ENCODE measurements at regions not wholly inside any gene's neighbourhood (a gene's known extent, or its start where the extent isn't known, plus 50 kb on each side); places are given as distances from the start of the nearest gene placed in this dataset.

DNA sequence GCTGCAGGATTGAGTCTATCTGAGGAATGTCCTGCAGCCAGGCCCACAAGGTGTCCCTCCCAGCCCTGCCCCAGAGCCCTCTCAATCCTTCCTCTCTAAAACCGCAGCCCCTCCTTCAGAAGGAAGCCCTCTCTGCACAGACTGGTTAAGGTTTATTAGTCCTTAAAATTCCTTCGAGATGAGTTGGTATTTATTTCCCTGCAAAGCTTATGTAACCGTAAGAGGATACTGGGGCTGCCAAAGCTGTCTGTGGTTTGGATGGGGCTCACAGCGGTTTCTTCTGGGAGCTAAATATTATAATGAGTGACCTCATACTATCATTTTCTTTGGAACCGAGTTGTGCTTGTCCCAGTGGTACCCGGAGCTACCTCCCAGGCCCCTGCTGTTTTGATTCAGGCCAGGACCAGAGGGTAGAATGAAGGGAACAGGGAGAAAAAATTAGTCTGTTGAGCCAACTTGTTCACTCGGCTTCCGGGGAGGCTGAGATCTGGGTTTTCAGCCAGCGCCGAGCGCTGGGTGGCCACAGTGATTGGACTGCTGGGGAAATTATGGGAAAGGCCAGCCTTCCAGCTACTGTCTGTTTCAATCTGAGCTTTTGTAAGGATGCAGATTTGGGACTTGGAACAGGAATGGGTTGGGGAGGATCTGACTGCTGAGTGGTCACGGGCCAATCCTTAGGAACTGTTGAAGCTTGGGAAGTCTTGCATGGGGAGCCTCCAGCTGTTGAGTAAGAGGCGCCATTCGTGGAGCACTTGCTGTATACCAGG lies 107.5 kb downstream of the NDFIP1 start:
- TF ChIP-seq, protein P1, sequence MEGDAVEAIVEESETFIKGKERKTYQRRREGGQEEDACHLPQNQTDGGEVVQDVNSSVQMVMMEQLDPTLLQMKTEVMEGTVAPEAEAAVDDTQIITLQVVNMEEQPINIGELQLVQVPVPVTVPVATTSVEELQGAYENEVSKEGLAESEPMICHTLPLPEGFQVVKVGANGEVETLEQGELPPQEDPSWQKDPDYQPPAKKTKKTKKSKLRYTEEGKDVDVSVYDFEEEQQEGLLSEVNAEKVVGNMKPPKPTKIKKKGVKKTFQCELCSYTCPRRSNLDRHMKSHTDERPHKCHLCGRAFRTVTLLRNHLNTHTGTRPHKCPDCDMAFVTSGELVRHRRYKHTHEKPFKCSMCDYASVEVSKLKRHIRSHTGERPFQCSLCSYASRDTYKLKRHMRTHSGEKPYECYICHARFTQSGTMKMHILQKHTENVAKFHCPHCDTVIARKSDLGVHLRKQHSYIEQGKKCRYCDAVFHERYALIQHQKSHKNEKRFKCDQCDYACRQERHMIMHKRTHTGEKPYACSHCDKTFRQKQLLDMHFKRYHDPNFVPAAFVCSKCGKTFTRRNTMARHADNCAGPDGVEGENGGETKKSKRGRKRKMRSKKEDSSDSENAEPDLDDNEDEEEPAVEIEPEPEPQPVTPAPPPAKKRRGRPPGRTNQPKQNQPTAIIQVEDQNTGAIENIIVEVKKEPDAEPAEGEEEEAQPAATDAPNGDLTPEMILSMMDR (IDR thresholded peaks at IDR 0.05; ENCODE audit: low read depth, low read length) = no peak
- Histone ChIP-seq H3K27me3 (ENCODE audit: insufficient read depth, low read depth, severe bottlenecking) (no peaks in the 10 kb centered on the region), H3K27ac (no peak overlapping the region), H3K9me3 (ENCODE audit: severe bottlenecking) (no peaks in the 10 kb centered on the region), H3K4me3 (ENCODE audit: low read depth, low read length) (no peak overlapping the region), H3K36me3 (no peaks in the 10 kb centered on the region)
- no peak for DNase-seq

DNA sequence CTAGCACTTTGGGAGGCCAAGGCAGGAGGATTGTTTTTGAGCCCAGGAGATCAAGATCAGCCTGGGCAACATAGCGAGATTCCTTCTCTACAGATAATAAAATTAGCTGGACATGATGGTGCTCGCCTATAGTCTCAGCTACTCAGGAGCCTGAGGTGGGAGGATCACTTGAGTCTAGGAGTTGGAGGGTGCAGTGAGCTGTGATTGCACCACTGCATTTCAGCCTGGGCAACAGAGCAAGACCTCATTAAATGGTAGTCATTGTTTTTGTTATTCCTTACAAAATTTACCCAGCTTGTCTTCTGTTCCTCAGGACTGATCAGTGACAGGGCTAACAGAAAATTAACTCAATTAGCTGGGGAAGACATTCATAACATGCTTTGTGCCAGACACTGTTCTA lies 104.5 kb downstream of the NDFIP1 start:
- no peak overlapping the region for H3K27ac ChIP-seq
- H3K4me3 ChIP-seq (ENCODE audit: low read depth, low read length) = no peak overlapping the region
- no peaks in the 10 kb centered on the region for H3K27me3 ChIP-seq (ENCODE audit: insufficient read depth, low read depth, severe bottlenecking)
- no peaks in the 10 kb centered on the region for H3K9me3 ChIP-seq (ENCODE audit: severe bottlenecking)
- no peaks in the 10 kb centered on the region for H3K36me3 ChIP-seq
- no peak for DNase-seq
- TF ChIP-seq, protein P1 (IDR thresholded peaks at IDR 0.05; ENCODE audit: low read depth, low read length) = no peak

DNA sequence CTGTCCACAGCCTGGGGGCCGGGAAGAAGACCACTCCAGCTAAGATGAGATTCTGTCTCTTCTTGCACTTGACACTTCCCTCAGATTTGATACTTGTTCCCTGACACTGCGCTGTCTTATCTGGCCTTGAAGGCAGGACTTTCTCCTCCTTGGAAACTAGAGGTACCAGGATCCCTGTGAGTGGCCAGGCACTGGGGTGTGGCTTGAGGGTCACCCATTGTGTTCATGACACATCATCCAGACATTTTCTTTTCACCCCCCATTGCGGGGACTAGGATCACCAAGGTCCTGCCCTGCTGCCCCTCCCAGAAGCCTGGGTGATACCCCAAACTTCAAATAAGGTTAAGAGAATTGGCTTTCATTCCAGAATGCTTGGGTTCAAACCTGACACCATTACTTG lies 103.3 kb downstream of the NDFIP1 start:
- no peak for DNase-seq
- TF ChIP-seq, protein P1 (IDR thresholded peaks at IDR 0.05; ENCODE audit: low read depth, low read length) = no peak
- H3K27ac ChIP-seq = no peak overlapping the region
- no peaks in the 10 kb centered on the region for H3K36me3 ChIP-seq
- no peak overlapping the region for H3K4me3 ChIP-seq (ENCODE audit: low read depth, low read length)
- H3K27me3 ChIP-seq (ENCODE audit: insufficient read depth, low read depth, severe bottlenecking) = no peaks in the 10 kb centered on the region
- H3K9me3 ChIP-seq (ENCODE audit: severe bottlenecking) = no peaks in the 10 kb centered on the region

DNA sequence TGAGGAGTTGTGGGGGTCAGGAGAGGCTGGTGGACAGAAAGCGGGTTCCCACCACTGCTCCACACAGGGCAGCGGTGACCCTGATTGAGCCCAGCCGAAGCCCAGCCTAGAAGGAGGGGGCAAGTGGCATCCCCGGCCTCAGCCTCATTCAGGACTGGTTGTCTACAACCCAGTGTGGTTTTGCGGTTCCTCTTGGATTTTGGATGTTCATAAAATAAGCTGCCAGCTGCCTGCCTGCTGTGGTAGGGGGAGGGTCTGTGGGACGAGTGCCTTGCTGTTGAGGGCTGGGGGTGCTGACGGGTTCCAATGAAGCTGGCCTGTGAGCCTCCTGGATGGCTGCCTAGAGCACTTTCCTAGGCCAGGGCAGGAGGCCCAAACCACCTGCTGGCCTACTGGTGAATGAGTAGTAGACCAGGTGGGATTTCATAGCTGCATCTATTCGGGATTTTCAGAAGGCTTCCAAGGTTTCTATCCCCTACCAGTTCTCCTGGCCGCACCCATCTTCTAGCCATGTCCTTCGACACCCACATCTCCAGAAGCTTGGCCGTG lies 102.4 kb downstream of the NDFIP1 start:
- no peak for DNase-seq
- Histone ChIP-seq H3K27ac (no peak overlapping the region), H3K27me3 (ENCODE audit: insufficient read depth, low read depth, severe bottlenecking) (no peaks in the 10 kb centered on the region), H3K4me3 (ENCODE audit: low read depth, low read length) (no peak overlapping the region), H3K9me3 (ENCODE audit: severe bottlenecking) (no peaks in the 10 kb centered on the region), H3K36me3 (no peaks in the 10 kb centered on the region)
- TF ChIP-seq, protein P1 (IDR thresholded peaks at IDR 0.05; ENCODE audit: low read depth, low read length) = no peak

DNA sequence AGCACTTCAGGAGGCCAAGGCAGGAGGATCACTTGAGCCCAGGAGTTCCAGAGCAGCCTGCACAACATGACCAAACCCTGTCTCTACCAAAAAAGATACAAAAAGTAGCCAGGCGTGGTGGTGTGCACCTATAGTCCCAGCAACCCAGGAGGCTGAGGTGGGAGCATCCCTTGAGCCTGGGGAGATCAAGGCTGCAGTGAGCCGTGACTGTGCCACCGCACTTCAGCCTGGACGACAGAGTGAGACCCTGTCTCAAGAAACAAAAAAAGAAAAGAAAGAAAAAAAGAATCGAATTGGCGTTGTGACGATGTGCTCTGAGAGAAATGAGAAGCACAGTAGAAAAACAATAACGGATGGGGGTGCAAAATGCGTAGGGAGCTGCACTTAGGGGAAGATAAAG lies 101.4 kb downstream of the NDFIP1 start:
- Histone ChIP-seq H3K27ac (no peak overlapping the region), H3K4me3 (ENCODE audit: low read depth, low read length) (no peak overlapping the region), H3K27me3 (ENCODE audit: insufficient read depth, low read depth, severe bottlenecking) (no peaks in the 10 kb centered on the region), H3K36me3 (no peaks in the 10 kb centered on the region), H3K9me3 (ENCODE audit: severe bottlenecking) (no peaks in the 10 kb centered on the region)
- TF ChIP-seq, protein P1 (IDR thresholded peaks at IDR 0.05; ENCODE audit: low read depth, low read length) = no peak
- DNase-seq = no peak

All from WERI-Rb-1 (cell line).